NT2/D1 (cell line): ENCODE measurements at regions not wholly inside any gene's neighbourhood (a gene's known extent, or its start where the extent isn't known, plus 50 kb on each side); places are given as distances from the start of the nearest gene placed in this dataset.

Experiments used
- SUZ12 ChIP-seq: IDR thresholded peaks from 2 replicates; pipeline ENCODE4 v1.6.1; 2011; ENCODE audit not compliant: insufficient read length, insufficient read depth; ENCODE audit errors: extremely low read depth
- YY1 ChIP-seq: IDR thresholded peaks from 2 replicates; pipeline ENCODE4 v1.6.1; 2011; ENCODE audit not compliant: insufficient read length, insufficient read depth
- ZNF274 ChIP-seq: IDR thresholded peaks from 2 replicates; pipeline ENCODE4 v1.6.1; 2011; ENCODE audit warnings: mild to moderate bottlenecking, low read depth, low read length

DNA sequence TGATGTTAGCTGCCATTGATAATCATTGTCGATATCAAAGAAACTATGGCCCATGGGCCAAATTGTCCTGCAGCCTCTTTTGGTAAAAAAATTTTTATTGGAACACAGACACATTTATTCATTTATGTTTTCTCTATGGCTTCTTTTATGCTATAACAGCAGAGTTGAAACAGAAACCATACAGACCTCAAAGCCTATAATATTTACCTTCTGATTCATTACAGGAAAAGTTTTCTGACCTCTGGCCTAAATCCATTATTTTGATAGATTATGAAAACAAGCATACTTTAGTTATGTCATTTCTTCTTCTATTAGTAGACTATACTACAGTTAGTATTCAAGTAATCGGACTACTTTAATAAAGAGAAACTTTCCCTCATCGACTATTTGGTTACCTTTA, 349.7 kb upstream of the GALNT5 start:
- TF ChIP-seq SUZ12 (no peak), YY1 (no peak), ZNF274 (no peak)
